Lung (tissue), 11 donors: ENCODE measurements at regions not wholly inside any gene's neighbourhood (a gene's known extent, or its start where the extent isn't known, plus 50 kb on each side); places are given as distances from the start of the nearest gene placed in this dataset.

ENCODE experiments used
- ATAC-seq: fragments of 200-7000 bp; cut with Tn5 transposase; one replicate; pipeline ENCODE4 v1.9.1; 2020; ENCODE audit warnings: moderate number of reproducible peaks; ENCODE audit not compliant: insufficient read depth, low FRiP score
- DNase-seq, 3 donors: peaks; one replicate each; pipeline ENCODE4 v3.0.0-alpha.2; 2013 to 2017
- H3K27ac ChIP-seq, 2 donors: one replicate each; pipeline ENCODE4 v1.5.1; 2013; ENCODE audit warnings: mild to moderate bottlenecking in 2 of 2, moderate library complexity in 2 of 2, control low read depth in 1 of 2, inconsistent platforms in 1 of 2, low read depth in 1 of 2, low read length in 1 of 2
- H3K27me3 ChIP-seq, 3 donors: one replicate each; pipeline ENCODE4 v1.5.1; 2013; ENCODE audit warnings: low read length in 2 of 3; ENCODE audit not compliant: control insufficient read depth in 3 of 3, insufficient read depth in 3 of 3
- H3K36me3 ChIP-seq, 4 donors: one replicate each; pipeline ENCODE4 v1.5.1; 2013; ENCODE audit warnings: low read length in 4 of 4, mild to moderate bottlenecking in 1 of 4, moderate library complexity in 1 of 4; ENCODE audit not compliant: control insufficient read depth in 4 of 4, insufficient read depth in 4 of 4
- H3K4me1 ChIP-seq, 5 donors: one replicate each; pipeline ENCODE4 v1.5.1; 2013; ENCODE audit warnings: low read length in 5 of 5, mild to moderate bottlenecking in 2 of 5, moderate library complexity in 1 of 5; ENCODE audit not compliant: control insufficient read depth in 5 of 5, insufficient read depth in 5 of 5
- H3K4me3 ChIP-seq: one replicate; pipeline ENCODE4 v1.5.1; 2013; ENCODE audit warnings: mild to moderate bottlenecking, control low read depth, moderate library complexity
- H3K9ac ChIP-seq, 2 donors: one replicate each; pipeline ENCODE4 v1.5.1; 2013; ENCODE audit warnings: low read length in 2 of 2, control low read depth in 1 of 2; ENCODE audit not compliant: insufficient read depth in 1 of 2
- H3K9me3 ChIP-seq, 4 donors: one replicate each; pipeline ENCODE4 v1.5.1; 2013; ENCODE audit warnings: low read length in 3 of 4, mild to moderate bottlenecking in 1 of 4, moderate library complexity in 1 of 4; ENCODE audit not compliant: control insufficient read depth in 4 of 4, insufficient read depth in 3 of 4
- WGBS, 2 donors: extraction: QIAGEN DNeasy Blood & Tissue Kit; methylation state at CpG; one replicate each; pipeline ENCODE4 v1.1.7; 2013; 5-methylcytosine and 5-hydroxymethylcytosine counted together
- TF ChIP-seq, protein P1 (sequence below): IDR thresholded peaks from 2 replicates; pipeline ENCODE4 v1.5.1; 2012; ENCODE audit warnings: mild to moderate bottlenecking; ENCODE audit errors: control extremely low read depth, extremely low read depth
- donor health status: control.
- donor health status: control.
- donor health status: Bipolar disorder and iron deficiency.
- donor health status: healthy.
- donor health status: DM: yes; HTN: yes; CAD: no.

DNA sequence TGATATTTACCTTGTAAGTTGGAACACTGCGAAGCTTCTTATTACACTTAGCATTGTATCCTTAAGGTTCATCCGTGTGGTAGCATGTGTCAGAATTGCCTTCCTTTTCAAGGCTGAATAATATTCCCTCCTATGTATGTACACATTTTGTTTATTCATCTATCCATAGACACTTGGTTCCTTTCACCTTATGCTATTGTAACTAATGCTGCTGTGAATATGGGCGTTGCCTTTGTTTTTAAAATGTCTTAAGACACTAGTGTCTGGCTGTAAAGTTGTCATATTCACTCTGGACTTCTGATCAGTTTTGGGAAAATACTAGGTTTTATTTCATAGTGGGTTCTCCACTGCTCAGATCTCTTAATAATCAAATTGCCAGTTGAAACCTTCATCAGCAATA is 383.3 kb upstream of the PRR16 start:
- DNase-seq (no peak), ATAC-seq (no peak)
- Histone ChIP-seq H3K9ac (no peak overlapping the region), H3K4me1 (peaks cover 0 to 3% (median 0%) of the 10 kb centered on the region in 5 donors), H3K4me3 (no peak overlapping the region), H3K9me3 (no peaks in the 10 kb centered on the region), H3K36me3 (no peaks in the 10 kb centered on the region), H3K27me3 (no peaks in the 10 kb centered on the region), H3K27ac (no peak overlapping the region)
- TF ChIP-seq, protein P1, sequence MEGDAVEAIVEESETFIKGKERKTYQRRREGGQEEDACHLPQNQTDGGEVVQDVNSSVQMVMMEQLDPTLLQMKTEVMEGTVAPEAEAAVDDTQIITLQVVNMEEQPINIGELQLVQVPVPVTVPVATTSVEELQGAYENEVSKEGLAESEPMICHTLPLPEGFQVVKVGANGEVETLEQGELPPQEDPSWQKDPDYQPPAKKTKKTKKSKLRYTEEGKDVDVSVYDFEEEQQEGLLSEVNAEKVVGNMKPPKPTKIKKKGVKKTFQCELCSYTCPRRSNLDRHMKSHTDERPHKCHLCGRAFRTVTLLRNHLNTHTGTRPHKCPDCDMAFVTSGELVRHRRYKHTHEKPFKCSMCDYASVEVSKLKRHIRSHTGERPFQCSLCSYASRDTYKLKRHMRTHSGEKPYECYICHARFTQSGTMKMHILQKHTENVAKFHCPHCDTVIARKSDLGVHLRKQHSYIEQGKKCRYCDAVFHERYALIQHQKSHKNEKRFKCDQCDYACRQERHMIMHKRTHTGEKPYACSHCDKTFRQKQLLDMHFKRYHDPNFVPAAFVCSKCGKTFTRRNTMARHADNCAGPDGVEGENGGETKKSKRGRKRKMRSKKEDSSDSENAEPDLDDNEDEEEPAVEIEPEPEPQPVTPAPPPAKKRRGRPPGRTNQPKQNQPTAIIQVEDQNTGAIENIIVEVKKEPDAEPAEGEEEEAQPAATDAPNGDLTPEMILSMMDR: no peak
- whole genome bisulfite sequencing, 2 donors: 55 to 71% methylated on average over 3 of the region's 3 CpGs

DNA sequence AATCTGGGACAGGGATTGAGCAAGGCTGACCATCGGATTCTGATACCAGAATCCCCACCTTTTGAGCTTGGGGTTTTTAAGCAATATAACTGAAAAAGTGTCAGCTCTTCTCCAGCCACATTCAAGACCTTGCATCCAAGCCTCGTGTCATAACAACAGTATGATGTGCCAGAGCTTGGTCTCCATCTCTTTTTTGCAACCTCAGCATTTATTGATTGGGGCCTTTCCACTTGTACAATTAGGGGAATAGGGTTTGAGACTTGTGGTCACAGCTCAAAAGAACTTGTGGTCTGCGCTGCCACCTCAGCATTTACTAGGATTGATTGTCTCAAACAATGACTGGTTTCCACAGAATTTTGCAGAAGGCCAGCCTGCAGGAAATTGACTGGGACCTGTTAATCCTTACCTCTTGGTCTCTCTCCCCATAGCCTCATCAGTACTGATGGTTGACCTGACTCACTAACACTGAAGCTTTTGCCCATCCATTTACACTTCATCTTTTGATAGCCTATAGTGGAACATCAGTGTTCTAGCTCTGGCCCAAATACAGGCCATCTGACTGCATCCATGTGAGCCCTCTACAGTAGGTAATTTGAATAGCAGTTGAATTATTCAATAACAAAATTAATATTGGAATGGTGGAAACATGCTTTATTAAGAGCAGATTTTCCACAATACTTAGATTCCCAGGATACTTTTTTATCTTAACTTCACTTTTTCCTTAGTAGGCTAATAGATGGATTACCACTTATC is 381.6 kb upstream of the PRR16 start:
- Histone ChIP-seq H3K4me1 (peaks cover 0 to 3% (median 0%) of the 10 kb centered on the region in 5 donors), H3K4me3 (no peak overlapping the region), H3K9me3 (no peaks in the 10 kb centered on the region), H3K27me3 (no peaks in the 10 kb centered on the region), H3K27ac (no peak overlapping the region), H3K9ac (no peak overlapping the region), H3K36me3 (no peaks in the 10 kb centered on the region)
- WGBS, 2 donors: 89 to 94% methylated on average over 3 of the region's 3 CpGs
- ATAC-seq (no peak), DNase-seq (no peak)
- TF ChIP-seq, protein P1: no peak

GRCh38 chr5:120083851-120084542 is 380.1 kb upstream of the PRR16 start:
- no peaks in the 10 kb centered on the region for H3K27me3 ChIP-seq
- DNase-seq (no peak), ATAC-seq (no peak)
- peaks cover 0 to 3% (median 0%) of the 10 kb centered on the region in 5 donors for H3K4me1 ChIP-seq
- TF ChIP-seq, protein P1: no peak
- H3K9ac ChIP-seq: no peak overlapping the region
- H3K9me3 ChIP-seq: no peaks in the 10 kb centered on the region
- no peaks in the 10 kb centered on the region for H3K36me3 ChIP-seq
- no peak overlapping the region for H3K27ac ChIP-seq
- H3K4me3 ChIP-seq: no peak overlapping the region
